NCI-H345 treated with DMSO at 0.1 percent for 48 hours (cell line): ENCODE measurements at regions not wholly inside any gene's neighbourhood (a gene's known extent, or its start where the extent isn't known, plus 50 kb on each side); places are given as distances from the start of the nearest gene placed in this dataset.

Experiments
- DNase-seq: peaks from one replicate; lab custom pipeline; 2025; ENCODE audit not compliant: unreplicated experiment; lab: John Stamatoyannopoulos, UW

DNA sequence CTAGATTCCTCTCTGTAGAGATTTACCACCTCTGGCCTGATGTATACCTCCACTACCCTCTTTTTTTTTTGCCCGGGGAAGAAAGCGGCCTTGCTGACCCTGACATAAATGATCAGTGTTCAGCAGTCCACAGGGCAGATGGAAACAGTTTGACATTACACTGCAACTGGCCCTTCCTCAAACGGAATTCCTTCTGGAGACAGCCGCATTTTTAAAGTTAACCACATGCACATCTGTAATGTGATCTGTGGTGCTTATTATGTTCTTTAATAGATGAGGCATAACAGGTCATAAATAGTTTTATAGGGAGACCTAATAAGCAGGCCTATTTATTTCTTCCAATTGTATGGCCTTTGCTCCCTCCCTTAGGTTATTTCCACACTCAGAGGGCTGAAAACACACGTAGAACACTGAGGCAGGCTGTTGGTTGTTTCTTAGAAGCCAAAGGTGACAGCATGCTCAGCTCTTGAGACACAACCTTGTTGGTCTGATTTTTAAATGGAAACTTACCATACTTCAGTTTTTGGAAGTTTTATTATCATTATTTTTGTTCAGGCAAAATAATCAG lies 84.0 kb upstream of the APC start:
- DNase-seq, result no peak

DNA sequence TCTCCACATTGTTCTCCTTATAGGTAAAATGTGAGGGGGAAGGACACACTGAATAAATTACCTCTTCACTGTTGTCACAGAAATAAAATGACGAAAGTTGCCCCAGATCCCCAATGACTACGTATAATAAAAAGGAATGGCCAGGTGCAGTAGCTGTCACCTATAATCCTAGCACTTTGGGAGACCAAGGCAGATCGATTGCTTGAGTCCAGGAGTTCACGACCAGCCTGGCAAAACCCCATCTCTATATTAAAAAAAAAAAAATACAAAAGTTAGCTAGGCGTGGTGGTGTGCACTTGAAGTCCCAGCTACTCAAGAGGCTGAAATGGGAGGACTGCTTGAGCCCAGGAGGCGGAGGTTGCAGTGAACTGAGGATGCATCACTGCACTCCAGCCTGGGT lies 82.2 kb upstream of the APC start:
- no peak for DNase-seq

DNA sequence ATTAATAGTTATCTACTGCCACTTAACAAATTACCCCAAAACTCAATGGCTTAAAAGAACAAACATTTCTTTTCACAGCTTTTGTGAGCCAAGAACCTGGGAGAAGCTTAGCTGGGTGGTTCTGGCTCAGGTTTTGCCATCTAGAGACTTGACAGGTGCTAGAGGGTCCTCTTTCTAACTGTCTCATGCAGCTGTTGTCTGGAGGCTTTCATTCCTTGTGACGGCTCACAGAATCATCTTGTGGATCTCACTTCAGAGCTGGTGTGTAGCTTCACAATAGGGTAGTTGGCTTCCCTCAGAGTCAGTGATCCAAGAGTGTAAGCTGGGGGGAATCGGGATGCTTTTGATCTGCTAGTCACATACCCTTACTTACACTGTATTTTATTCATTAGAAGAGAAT lies 81.2 kb upstream of the APC start:
- no peak for DNase-seq

DNA sequence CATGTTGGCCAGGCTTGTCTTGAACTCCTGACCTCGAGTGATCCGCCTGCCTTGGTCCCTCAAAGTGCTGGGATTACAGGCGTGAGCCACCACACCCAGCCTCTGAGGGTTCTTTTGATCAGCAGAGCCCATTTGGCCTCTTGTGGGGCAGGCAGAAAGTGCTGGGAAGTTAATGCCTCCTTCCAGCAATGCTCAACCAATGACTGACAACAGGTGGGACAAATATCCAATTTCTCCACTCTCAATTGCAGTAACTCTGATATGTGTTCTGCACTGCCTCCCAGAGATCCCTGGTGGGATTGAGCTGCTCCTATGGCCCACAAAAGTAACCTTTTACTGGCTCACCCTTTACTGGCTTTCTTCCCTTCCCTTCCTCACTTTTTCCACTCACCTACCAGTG lies 79.9 kb upstream of the APC start:
- no peak for DNase-seq

DNA sequence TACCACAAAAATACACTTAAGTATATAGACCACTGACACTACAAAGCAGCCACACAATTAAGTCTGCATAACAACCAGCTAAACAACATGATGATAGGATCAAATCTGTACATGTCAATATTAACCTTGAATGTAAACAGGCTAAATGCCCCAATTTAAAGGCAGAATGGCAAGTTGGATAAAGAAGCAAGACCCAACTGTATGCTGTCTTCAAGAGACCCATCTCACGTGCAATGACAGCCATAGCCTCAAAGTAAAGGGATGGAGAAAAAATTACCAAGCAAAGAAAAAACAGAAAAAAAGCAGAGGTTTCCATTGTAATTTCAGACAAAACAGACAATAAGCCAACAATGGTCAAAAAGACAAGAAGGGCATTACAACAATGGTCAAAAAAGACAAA lies 77.3 kb upstream of the APC start:
- no peak for DNase-seq

DNA sequence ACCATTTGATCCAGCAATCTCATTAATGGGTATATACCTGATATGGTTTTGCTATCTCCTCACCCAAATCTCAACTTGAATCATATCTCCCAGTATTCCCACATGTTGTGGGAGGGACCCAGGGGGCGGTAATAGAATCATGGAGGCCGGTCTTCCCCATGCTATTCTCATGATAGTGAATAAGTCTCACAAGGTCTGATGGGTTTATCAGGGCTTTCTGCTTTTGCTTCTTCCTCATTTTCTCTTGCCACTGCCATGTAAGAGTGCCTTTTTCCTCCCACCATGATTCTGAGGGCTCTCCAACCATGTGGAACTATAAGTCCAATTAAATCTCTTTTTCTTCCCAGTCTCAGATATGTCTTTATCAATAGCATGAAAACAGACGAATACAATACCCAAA lies 74.5 kb upstream of the APC start:
- no peak for DNase-seq

DNA sequence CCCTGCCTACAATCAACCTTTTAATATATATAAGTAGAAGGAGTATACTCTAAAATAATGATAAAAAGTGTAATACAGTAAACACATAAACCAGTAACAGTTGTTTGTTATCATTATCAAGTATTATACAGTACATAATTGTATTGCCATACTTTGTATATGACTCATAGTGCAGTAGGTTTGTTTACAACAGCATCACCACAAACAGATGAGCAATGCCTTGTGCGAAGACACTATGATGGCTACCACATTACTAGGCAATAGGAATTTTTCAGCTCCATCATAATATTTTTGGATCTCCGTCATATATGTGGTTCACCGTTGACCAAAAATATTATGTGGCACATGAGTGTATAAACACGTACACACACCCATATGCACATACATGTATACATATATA lies 69.7 kb upstream of the APC start:
- no peak for DNase-seq

DNA sequence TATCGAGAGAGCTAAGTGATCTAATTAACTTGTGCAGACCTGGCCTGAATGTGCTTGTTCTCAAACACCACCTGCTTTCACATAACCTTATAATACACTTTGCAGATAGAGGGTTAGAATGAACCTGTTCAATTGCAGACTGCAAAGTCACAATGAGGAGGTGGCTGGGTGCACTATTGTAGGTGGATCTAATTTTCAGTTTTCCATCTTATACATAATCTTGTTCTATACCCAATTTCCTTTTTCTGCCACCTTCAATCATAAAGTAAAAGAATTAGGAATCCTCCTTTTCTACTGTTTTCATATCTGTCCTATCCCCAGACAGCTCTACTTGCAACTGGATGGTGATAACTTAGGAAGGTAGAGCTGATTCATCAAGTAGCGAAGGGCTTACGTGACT lies 68.8 kb upstream of the APC start:
- DNase-seq, result no peak

DNA sequence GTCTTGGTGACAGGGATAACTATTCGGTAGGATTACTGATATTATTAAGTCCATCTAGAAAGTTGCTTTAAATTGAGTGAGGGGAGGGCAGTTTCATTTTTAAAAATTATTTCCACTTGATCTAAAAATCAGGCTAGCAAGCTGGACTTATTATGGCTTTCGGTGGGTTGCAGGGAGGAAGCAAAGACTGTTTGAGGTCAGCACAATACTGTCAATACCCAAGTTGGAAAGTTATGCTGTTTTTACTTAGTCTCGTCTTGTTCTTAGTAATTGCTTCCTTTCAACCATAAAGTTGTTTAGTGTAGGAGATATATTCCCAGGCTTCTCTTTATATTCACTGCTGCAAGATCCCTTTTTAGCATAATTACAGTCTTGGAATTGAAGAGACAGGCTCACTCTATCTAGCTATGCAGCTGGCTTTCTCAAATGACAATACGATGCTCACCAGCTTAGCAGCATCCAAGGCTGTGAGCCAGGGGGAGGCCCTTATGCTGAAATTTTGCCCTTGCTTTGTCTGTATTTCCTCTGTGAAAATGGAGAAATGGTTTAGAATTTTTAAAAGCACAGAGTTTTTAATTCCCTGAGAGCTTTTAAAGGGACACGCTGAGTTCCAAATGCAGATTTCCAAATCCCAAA lies 68.2 kb upstream of the APC start:
- DNase-seq, result no peak

DNA sequence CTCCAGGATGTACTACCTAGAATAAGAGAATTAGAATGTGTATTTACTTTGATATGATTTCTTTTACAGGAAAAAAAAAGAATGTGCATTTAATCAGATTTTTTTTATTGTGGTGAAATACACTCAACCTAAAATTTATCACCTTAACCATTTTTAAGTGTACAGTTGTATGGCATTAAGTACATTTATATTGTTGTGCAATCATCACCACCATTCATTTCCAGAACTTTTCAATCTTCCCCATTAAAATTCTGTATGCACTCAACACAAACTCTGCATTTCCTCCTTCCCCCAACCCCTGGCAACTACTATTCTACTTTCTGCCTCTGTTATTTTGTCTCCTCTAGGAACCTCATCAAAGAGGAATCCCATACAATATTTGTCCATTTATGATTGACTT lies 66.0 kb upstream of the APC start:
- DNase-seq, result no peak

DNA sequence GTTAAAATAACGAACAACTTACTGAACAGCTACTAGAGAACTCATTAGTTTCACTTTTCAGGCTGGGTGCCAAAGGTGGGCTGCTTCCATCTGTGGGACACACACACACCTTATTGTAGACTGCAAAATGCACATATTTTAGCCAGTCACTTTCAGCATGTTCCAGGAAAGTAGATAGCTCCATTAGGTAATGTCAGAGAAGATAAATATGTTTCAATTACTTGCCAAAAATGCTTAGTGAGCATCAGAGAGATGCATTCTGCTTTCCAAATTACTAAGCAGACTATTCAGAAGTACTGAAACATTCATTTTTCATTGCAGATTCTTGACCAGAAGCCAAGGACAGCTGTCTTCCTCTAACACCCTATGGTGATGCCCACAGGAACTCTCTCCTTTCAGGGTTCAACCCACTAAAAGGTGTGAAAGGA lies 56.2 kb upstream of the APC start:
- no peak for DNase-seq

DNA sequence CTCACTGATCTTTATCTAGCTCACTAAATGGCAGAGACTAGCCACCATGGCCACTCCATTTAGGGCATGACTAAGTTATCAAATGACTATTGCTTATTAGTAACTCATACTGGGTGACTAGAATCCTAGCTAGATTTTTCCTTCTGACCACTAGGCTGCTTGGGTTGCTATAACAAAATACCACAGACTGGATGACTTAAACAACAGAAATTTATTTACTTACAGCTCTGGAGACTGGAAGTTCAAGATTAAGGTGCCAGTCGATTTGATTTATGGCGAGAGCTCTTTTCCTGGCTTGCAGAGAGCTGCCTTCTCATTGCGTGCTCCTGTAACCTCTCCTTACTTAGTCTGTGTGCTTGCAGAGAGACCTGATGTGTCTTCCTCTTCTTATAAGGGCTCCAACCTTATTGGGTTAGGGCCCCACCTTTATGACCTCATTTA lies 55.0 kb upstream of the APC start:
- no peak for DNase-seq

DNA sequence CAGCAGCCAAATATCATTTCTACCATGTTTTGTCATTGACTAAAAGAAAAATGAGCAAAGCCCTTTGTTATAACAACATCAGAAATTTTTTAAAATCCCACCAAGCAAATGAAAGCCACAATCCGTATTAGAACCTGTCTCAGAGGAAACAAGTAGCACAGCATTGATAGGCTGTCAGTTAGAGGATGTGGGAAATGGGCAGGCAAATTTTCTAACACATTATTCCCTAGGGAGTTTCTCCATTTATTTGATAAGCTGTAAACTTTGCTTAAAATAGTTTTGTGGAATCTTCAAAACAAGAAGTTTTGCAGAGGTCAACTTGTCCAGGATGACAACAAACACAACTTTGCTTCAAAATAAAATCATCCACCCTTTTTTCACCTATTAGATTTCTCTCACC lies 53.6 kb upstream of the APC start:
- DNase-seq, result no peak

DNA sequence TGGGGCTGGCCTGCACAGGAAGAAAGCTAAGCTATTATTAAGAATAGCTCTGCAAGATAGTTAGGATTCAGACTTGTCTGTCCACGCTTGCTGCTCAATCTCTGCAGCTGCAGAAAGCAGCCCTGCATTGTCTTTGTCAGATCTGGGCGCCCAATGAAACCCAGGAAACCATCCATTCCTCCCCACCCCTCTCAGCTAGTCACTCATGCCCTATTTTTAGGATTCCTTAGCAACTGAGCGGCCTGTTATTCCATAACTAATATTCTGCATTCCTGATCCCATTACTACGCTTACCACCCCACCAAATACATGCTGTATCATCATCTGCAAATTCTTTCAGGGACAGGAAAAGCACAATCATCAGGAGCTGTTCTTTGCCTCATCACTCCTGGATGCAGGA lies 52.9 kb upstream of the APC start:
- DNase-seq, result no peak

DNA sequence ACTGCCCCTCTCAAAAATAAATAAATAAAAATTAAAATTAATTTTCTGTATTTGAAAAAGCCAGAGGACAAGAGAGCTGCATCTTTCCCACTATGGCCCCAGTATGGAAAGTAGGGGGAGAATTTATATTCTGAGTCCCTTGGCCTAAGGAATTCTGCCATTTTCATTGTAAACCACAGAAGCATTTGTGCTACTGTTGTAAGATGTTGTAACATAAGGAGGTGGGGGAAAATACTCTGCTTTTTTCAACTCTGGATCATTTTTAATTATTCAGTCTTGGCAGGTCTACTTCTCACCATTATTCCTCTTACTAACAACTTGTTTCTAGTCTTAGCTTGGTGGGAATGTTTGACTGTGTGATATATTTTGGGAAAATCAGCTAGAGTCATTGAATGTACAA lies 52.3 kb upstream of the APC start:
- no peak for DNase-seq

DNA sequence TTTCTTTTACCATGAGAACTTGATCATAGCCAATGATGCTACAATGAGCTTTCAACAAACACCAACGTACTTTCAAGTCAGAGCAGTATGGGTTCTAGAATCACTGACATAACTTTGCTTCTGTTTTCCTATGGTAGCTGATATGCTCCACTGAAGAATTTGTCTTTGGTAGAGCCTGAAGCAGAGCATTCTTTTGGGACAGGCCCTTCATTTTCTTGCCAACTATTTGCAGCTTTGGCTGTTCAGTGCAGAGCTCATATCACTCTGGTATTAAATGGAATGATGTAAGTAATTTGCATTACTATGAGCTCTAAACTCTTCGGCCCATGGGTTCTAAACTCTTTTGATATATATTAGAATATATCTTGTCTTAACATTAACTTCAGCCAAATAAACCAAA lies 51.8 kb upstream of the APC start:
- DNase-seq, result no peak

DNA sequence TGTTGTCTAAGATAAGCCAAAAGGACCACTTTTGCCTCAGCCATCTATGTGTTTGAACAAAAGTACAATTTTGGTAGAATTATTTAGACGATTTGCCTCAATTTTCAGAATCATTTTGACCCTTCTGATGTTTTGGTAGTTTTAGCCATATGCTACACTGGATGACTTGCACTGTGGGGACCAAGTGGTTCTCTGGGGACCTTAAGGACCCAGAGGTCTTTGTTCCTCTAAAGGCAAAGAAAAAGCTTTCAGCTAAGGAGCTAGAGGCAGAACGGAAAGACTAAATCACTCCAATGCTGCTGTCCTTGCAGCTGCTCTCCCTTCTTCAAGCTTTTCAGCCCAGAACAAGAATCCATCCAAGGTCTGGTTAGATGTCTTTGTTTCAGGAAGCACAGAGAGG lies 51.0 kb upstream of the APC start:
- DNase-seq, result no peak

DNA sequence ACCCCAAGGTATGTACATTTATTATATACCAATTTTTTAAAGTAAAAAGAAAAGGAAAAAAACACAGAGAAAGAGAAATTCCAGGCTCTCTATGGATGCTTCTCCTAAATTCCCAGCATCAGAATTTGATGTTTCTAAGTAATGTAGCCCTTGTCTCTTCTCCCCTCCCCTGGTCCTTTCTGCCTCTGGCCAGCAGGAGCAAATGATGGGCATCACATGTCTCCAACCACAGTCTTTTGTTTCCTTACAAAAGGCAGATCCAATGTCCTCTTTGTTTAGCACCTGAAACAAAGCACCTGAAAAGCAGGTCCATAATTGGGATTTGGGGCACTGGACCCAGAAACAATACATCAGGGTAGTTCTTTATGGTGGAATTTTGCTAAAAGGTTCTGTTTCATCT lies 50.4 kb upstream of the APC start:
- DNase-seq, result no peak
